ENCODE measurements at regions not wholly inside any gene's neighbourhood (a gene's known extent, or its start where the extent isn't known, plus 50 kb on each side); places are given as distances from the start of the nearest gene placed in this dataset.

DNA sequence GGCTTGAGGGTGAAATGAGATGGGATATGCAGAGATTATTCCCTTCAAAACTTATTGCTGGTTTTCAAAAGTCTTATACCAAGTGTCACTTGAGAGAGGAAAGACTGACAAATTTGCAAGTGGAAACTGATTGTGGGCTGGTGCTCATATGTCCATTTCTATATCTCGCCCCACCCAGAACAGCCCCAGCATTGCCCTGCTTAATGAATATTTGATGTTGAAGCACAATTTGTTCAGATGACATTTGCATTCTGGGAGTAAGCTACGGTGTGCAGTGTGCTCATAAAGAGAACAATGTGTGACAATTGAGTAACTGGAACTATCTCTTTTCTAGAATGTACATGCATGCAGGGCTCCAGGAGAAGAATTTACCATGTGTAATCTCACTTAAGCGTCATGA lies 223.5 kb upstream of the TRPC5 start:
- intact Hi-C loops (cut with DNase I) = no loop called here
- H3K9me3 ChIP-seq (ENCODE audit: control insufficient read depth in 2 of 3, insufficient read depth in 1 of 3, low read length in 3 of 3) = no peaks in the 10 kb centered on the region
- TF ChIP-seq, protein P1, sequence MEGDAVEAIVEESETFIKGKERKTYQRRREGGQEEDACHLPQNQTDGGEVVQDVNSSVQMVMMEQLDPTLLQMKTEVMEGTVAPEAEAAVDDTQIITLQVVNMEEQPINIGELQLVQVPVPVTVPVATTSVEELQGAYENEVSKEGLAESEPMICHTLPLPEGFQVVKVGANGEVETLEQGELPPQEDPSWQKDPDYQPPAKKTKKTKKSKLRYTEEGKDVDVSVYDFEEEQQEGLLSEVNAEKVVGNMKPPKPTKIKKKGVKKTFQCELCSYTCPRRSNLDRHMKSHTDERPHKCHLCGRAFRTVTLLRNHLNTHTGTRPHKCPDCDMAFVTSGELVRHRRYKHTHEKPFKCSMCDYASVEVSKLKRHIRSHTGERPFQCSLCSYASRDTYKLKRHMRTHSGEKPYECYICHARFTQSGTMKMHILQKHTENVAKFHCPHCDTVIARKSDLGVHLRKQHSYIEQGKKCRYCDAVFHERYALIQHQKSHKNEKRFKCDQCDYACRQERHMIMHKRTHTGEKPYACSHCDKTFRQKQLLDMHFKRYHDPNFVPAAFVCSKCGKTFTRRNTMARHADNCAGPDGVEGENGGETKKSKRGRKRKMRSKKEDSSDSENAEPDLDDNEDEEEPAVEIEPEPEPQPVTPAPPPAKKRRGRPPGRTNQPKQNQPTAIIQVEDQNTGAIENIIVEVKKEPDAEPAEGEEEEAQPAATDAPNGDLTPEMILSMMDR (IDR thresholded peaks at IDR 0.05; ENCODE audit: borderline replicate concordance, extremely low read depth, insufficient read depth) = no peak
- H3K27me3 ChIP-seq (ENCODE audit: control insufficient read depth, insufficient read depth, low read length) = no peaks in the 10 kb centered on the region
- no peak overlapping the region for H3K9ac ChIP-seq (ENCODE audit: low read length in 3 of 3)
- H3K4me3 ChIP-seq (ENCODE audit: low read length in 3 of 3) = no peak overlapping the region
- no peaks in the 10 kb centered on the region for H3K36me3 ChIP-seq (ENCODE audit: control insufficient read depth in 2 of 3, insufficient read depth in 3 of 3, low read length in 3 of 3)
- no peaks in the 10 kb centered on the region for H3K4me1 ChIP-seq (ENCODE audit: control insufficient read depth in 2 of 3, insufficient read depth in 2 of 3, low read depth in 1 of 3, low read length in 3 of 3)
- FAIRE-seq = no peak
- no peak overlapping the region for H3K27ac ChIP-seq (ENCODE audit: low read depth in 2 of 2, low read length in 2 of 2)
- DNase-seq = no peak

GRCh38 chrX:112279940-112280339 lies 197.4 kb upstream of the TRPC5 start:
- Histone ChIP-seq H3K36me3 (ENCODE audit: control insufficient read depth in 2 of 3, insufficient read depth in 3 of 3, low read length in 3 of 3) (no peaks in the 10 kb centered on the region), H3K9me3 (ENCODE audit: control insufficient read depth in 2 of 3, insufficient read depth in 1 of 3, low read length in 3 of 3) (no peaks in the 10 kb centered on the region), H3K4me1 (ENCODE audit: control insufficient read depth in 2 of 3, insufficient read depth in 2 of 3, low read depth in 1 of 3, low read length in 3 of 3) (no peaks in the 10 kb centered on the region), H3K9ac (ENCODE audit: low read length in 3 of 3) (no peak overlapping the region), H3K27ac (ENCODE audit: low read depth in 2 of 2, low read length in 2 of 2) (no peak overlapping the region), H3K4me3 (ENCODE audit: low read length in 3 of 3) (no peak overlapping the region), H3K27me3 (ENCODE audit: control insufficient read depth, insufficient read depth, low read length) (no peaks in the 10 kb centered on the region)
- intact Hi-C loops (cut with DNase I) = no loop called here
- DNase-seq (no peak), FAIRE-seq (peak; percentile 23)
- TF ChIP-seq, protein P1 (IDR thresholded peaks at IDR 0.05; ENCODE audit: borderline replicate concordance, extremely low read depth, insufficient read depth) = no peak

DNA sequence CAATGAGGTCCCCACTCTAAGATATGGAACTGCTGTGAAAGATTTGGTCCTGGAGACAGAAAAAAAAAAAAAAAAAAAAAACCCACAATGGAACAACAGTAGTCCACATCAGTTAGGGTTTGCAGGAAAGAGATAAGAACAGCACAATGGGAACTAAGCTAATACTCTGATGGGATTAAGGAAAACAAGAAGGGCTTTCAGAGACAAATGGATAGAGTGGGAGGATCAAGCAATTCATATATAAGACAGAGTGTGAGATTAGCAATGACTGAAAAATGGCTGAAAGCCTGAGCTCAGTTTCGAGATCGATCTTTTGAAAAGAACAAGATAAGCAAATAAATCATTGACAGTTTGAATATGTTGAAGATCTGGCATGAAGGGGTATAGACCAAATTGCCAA lies 188.4 kb upstream of the TRPC5 start:
- no peak for FAIRE-seq

DNA sequence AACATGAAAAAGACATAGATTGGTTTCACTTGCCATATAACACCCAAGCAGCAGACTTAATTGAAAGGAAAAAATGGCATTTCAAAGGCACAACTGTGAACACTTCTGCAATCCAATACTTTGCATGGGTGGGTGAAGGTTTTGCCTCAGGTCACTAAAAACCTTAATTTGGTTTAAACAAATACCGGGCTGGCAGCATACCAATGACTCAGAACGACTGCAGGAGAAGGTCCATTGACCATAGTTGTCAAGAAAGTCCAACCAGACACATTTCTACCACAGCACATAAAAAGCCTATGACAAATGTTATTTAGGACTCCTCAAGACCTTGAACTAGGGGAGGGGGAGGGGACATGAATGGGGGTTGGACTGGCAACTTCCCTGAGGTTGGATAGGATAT lies 183.6 kb upstream of the TRPC5 start:
- FAIRE-seq (no peak), DNase-seq (no peak)
- TF ChIP-seq, protein P1 (IDR thresholded peaks at IDR 0.05; ENCODE audit: borderline replicate concordance, extremely low read depth, insufficient read depth) = no peak
- Histone ChIP-seq H3K27me3 (ENCODE audit: control insufficient read depth, insufficient read depth, low read length) (no peaks in the 10 kb centered on the region), H3K27ac (ENCODE audit: low read depth in 2 of 2, low read length in 2 of 2) (no peak overlapping the region), H3K4me1 (ENCODE audit: control insufficient read depth in 2 of 3, insufficient read depth in 2 of 3, low read depth in 1 of 3, low read length in 3 of 3) (no peaks in the 10 kb centered on the region), H3K4me3 (ENCODE audit: low read length in 3 of 3) (no peak overlapping the region), H3K36me3 (ENCODE audit: control insufficient read depth in 2 of 3, insufficient read depth in 3 of 3, low read length in 3 of 3) (no peaks in the 10 kb centered on the region), H3K9ac (ENCODE audit: low read length in 3 of 3) (no peak overlapping the region), H3K9me3 (ENCODE audit: control insufficient read depth in 2 of 3, insufficient read depth in 1 of 3, low read length in 3 of 3) (no peaks in the 10 kb centered on the region)
- intact Hi-C loops (cut with DNase I) = no loop called here

More for the DNA sequence above, 188.4 kb upstream of the TRPC5 start:
- Histone ChIP-seq H3K27ac (ENCODE audit: low read depth in 2 of 2, low read length in 2 of 2) (no peak overlapping the region), H3K4me3 (ENCODE audit: low read length in 3 of 3) (no peak overlapping the region), H3K9me3 (ENCODE audit: control insufficient read depth in 2 of 3, insufficient read depth in 1 of 3, low read length in 3 of 3) (no peaks in the 10 kb centered on the region), H3K27me3 (ENCODE audit: control insufficient read depth, insufficient read depth, low read length) (no peaks in the 10 kb centered on the region), H3K36me3 (ENCODE audit: control insufficient read depth in 2 of 3, insufficient read depth in 3 of 3, low read length in 3 of 3) (no peaks in the 10 kb centered on the region), H3K9ac (ENCODE audit: low read length in 3 of 3) (no peak overlapping the region), H3K4me1 (ENCODE audit: control insufficient read depth in 2 of 3, insufficient read depth in 2 of 3, low read depth in 1 of 3, low read length in 3 of 3) (no peaks in the 10 kb centered on the region)
- TF ChIP-seq, protein P1 (IDR thresholded peaks at IDR 0.05; ENCODE audit: borderline replicate concordance, extremely low read depth, insufficient read depth) = no peak
- DNase-seq = no peak
- intact Hi-C loops (cut with DNase I) = no loop called here

Measured in kidney (tissue), 13 donors.